GM10266 (cell line): ENCODE measurements at regions not wholly inside any gene's neighbourhood (a gene's known extent, or its start where the extent isn't known, plus 50 kb on each side); places are given as distances from the start of the nearest gene placed in this dataset.
"Not testable (repeated sequence)": the region's sequence is repeated elsewhere in the genome, so short reads cannot be mapped to it uniquely, and the experiment has no call there.

Source experiments
- DNase-seq: peaks from one replicate; pipeline ENCODE4 v3.0.0; 2012; ENCODE audit errors: extremely low spot score
- TF ChIP-seq, protein P1 (sequence below): IDR thresholded peaks from 2 replicates; pipeline ENCODE4 v1.5.1; 2012; ENCODE audit warnings: mild to moderate bottlenecking, low read depth; ENCODE audit not compliant: control insufficient read depth, insufficient read depth; ENCODE audit errors: missing control alignments

- no peak for DNase-seq
- TF ChIP-seq, protein P1, sequence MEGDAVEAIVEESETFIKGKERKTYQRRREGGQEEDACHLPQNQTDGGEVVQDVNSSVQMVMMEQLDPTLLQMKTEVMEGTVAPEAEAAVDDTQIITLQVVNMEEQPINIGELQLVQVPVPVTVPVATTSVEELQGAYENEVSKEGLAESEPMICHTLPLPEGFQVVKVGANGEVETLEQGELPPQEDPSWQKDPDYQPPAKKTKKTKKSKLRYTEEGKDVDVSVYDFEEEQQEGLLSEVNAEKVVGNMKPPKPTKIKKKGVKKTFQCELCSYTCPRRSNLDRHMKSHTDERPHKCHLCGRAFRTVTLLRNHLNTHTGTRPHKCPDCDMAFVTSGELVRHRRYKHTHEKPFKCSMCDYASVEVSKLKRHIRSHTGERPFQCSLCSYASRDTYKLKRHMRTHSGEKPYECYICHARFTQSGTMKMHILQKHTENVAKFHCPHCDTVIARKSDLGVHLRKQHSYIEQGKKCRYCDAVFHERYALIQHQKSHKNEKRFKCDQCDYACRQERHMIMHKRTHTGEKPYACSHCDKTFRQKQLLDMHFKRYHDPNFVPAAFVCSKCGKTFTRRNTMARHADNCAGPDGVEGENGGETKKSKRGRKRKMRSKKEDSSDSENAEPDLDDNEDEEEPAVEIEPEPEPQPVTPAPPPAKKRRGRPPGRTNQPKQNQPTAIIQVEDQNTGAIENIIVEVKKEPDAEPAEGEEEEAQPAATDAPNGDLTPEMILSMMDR: no peak
Measured at GRCh38 chr15:96869122-96869521, 538.6 kb downstream of the NR2F2 start.

GRCh38 chr15:96869790-96870189, 539.3 kb downstream of the NR2F2 start:
- DNase-seq: no peak

GRCh38 chr15:96870580-96870979, 540.1 kb downstream of the NR2F2 start:
- no peak for DNase-seq
- TF ChIP-seq, protein P1: no peak

More at GRCh38 chr15:96869790-96870189, 539.3 kb downstream of the NR2F2 start:
- TF ChIP-seq, protein P1: no peak

DNA sequence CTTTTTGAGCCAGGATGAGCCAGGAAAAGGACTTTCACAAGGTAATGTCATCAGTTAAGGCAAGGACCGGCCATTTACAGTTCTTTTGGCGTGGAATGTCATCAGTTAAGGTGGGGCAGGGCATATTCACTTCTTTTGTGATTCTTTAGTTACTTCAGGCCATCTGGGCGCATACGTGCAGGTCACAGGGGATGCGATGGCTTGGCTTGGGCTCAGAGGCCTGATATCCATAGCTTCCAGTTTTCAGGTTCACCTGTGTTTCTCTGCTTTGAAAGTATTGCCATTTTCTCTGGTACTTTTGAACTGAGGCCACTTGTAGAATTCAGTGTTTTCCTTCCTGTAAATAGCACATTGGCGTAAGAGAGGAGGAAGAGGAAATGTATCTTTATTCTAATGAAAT, 546.9 kb downstream of the NR2F2 start:
- not testable (repeated sequence) for DNase-seq

DNA sequence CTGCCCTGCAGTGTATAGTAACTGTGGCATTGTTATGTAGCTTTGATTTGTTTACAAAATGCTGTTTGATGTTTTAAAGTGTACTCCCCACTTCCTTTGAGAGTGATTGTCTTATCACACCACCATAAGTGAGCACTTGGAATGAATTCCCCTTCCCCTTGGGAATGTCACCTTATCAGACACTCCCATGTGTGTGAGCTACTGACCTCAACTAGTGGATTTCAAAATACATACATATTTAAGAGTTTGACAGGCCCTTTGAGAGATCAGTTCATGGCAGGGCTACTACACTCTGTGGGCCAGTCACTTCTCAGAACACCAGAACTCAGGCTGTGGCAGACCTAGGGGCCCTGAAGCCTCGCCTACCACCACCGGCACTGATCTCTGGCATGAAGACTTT, 547.6 kb downstream of the NR2F2 start:
- no peak for DNase-seq
- TF ChIP-seq, protein P1: no peak

DNA sequence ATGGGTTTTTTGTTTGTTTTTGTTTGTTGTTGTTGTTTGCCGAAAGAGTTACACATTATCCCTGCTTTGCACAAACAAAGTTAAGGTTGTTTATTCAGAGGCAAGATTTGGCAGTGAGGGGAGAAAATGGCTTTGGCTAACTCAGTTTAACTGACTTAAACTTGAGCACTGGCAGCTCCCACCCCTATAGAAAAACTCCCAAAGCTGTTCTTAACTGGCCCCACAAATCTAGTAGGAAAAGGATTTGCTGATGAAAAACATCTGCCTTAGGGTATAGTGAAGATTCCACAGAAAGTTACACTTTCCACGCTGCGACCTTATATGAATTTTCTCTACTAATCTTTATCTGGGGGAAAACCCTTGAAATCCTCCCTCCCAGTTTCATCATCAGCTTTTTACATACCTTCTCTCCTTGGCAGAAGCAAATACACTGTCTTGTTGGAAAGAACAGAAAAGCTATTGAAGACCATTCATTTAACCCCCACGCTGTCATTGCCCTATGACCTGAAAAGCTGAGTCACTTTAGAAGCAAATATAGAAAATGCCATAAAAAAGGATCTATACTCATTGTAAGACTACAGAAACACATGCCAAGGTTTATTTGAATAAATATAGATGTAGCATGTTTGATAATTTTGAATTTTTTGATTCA, 551.7 kb downstream of the NR2F2 start:
- TF ChIP-seq, protein P1: no peak
- DNase-seq: no peak

DNA sequence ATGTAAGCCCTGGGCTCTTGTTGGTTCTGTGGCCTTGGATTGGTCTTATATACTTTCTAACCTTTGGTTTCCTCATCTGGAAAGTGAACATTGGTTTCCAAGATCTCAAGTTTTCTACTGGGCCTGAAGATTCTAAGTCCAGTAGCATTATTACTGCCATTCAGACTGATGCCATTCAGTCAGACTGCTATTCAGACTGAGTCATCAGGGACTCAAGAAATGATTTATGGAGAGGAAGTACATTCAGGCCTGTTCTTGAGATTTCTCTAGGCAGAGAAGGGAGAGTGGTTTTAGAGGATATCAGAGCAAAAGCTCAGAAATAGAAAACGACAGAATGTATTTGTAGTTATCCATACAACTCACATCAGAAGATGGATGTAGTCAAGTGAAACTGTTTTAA, 557.2 kb downstream of the NR2F2 start:
- TF ChIP-seq, protein P1: no peak
- DNase-seq: no peak

- TF ChIP-seq, protein P1: no peak
Measured at GRCh38 chr15:96888764-96889163, 558.3 kb downstream of the NR2F2 start.

More at GRCh38 chr15:96888764-96889163, 558.3 kb downstream of the NR2F2 start:
- no peak for DNase-seq
